ENCODE measurements at regions not wholly inside any gene's neighbourhood (a gene's known extent, or its start where the extent isn't known, plus 50 kb on each side); places are given as distances from the start of the nearest gene placed in this dataset.

- peak overlapping the region; percentile 67 for H3K27ac Mint-ChIP-seq (ENCODE audit: unreplicated experiment)
- peaks cover 9% of the 10 kb centered on the region for H3K27me3 Mint-ChIP-seq (ENCODE audit: unreplicated experiment)
- no peak for TF ChIP-seq CTCF (IDR thresholded peaks at IDR 0.05; ENCODE audit: partially characterized antibody, unreplicated experiment)
- peaks cover 13% of the 10 kb centered on the region for H3K9me3 Mint-ChIP-seq (ENCODE audit: unreplicated experiment)
- no peaks in the 10 kb centered on the region for H3K36me3 Mint-ChIP-seq (ENCODE audit: unreplicated experiment)
- H3K4me3 Mint-ChIP-seq (ENCODE audit: unreplicated experiment), result peak overlapping the region; percentile 35
- no peak for DNase-seq
- peaks cover 9% of the 10 kb centered on the region for H3K4me1 Mint-ChIP-seq (ENCODE audit: low read depth, unreplicated experiment)
These were observed 296.4 kb downstream of the NDUFA10 start for GRCh38 chr2:239728751-239729150.

- TF ChIP-seq CTCF (IDR thresholded peaks at IDR 0.05; ENCODE audit: partially characterized antibody, unreplicated experiment), result no peak
- Mint-ChIP-seq H3K9me3 (ENCODE audit: unreplicated experiment) (peaks cover 14% of the 10 kb centered on the region), H3K27ac (ENCODE audit: unreplicated experiment) (peak overlapping the region; percentile 55), H3K4me3 (ENCODE audit: unreplicated experiment) (no peak overlapping the region), H3K4me1 (ENCODE audit: low read depth, unreplicated experiment) (peaks cover 9% of the 10 kb centered on the region), H3K27me3 (ENCODE audit: unreplicated experiment) (peaks cover 12% of the 10 kb centered on the region), H3K36me3 (ENCODE audit: unreplicated experiment) (no peaks in the 10 kb centered on the region)
- DNase-seq, result peak; percentile 47
These were observed 297.2 kb downstream of the NDUFA10 start for GRCh38 chr2:239727776-239728600.

GRCh38 chr2:239727182-239727775, 297.9 kb downstream of the NDUFA10 start:
- H3K27me3 Mint-ChIP-seq (ENCODE audit: unreplicated experiment), result peaks cover 12% of the 10 kb centered on the region
- H3K9me3 Mint-ChIP-seq (ENCODE audit: unreplicated experiment), result peaks cover 14% of the 10 kb centered on the region
- no peak overlapping the region for H3K27ac Mint-ChIP-seq (ENCODE audit: unreplicated experiment)
- peaks cover 9% of the 10 kb centered on the region for H3K4me1 Mint-ChIP-seq (ENCODE audit: low read depth, unreplicated experiment)
- no peaks in the 10 kb centered on the region for H3K36me3 Mint-ChIP-seq (ENCODE audit: unreplicated experiment)
- no peak for TF ChIP-seq CTCF (IDR thresholded peaks at IDR 0.05; ENCODE audit: partially characterized antibody, unreplicated experiment)
- DNase-seq, result no peak
- no peak overlapping the region for H3K4me3 Mint-ChIP-seq (ENCODE audit: unreplicated experiment)

- H3K36me3 Mint-ChIP-seq (ENCODE audit: unreplicated experiment), result no peaks in the 10 kb centered on the region
- peaks cover 12% of the 10 kb centered on the region for H3K9me3 Mint-ChIP-seq (ENCODE audit: unreplicated experiment)
- no peak for TF ChIP-seq CTCF (IDR thresholded peaks at IDR 0.05; ENCODE audit: partially characterized antibody, unreplicated experiment)
- H3K27me3 Mint-ChIP-seq (ENCODE audit: unreplicated experiment), result peaks cover 12% of the 10 kb centered on the region
- no peak for DNase-seq
- no peak overlapping the region for H3K4me3 Mint-ChIP-seq (ENCODE audit: unreplicated experiment)
- H3K27ac Mint-ChIP-seq (ENCODE audit: unreplicated experiment), result no peak overlapping the region
- H3K4me1 Mint-ChIP-seq (ENCODE audit: low read depth, unreplicated experiment), result peaks cover 9% of the 10 kb centered on the region
These were observed 298.4 kb downstream of the NDUFA10 start for GRCh38 chr2:239726631-239727181.
